Esophagus squamous epithelium (tissue), 4 donors: ENCODE measurements at regions not wholly inside any gene's neighbourhood (a gene's known extent, or its start where the extent isn't known, plus 50 kb on each side); places are given as distances from the start of the nearest gene placed in this dataset.

Source experiments
- POLR2A ChIP-seq, 4 donors: fragments of 450-650 bp; IDR thresholded peaks; one replicate each; pipeline ENCODE4 v1.6.1; 2017; ENCODE audit warnings: antibody characterized with exemption in 4 of 4, mild to moderate bottlenecking in 4 of 4, moderate library complexity in 3 of 4
- TF ChIP-seq, protein P1 (sequence below), 6 experiments: fragments of 450-650 bp in 4 of 6; fragments of 200-600 bp in 2 of 6; sonication (generic) in 2 of 6; IDR thresholded peaks; one replicate each; pipeline ENCODE4 v1.5.1; 2016 to 2019; ENCODE audit warnings: antibody characterized with exemption in 6 of 6, mild to moderate bottlenecking in 4 of 6, moderate library complexity in 4 of 6

DNA sequence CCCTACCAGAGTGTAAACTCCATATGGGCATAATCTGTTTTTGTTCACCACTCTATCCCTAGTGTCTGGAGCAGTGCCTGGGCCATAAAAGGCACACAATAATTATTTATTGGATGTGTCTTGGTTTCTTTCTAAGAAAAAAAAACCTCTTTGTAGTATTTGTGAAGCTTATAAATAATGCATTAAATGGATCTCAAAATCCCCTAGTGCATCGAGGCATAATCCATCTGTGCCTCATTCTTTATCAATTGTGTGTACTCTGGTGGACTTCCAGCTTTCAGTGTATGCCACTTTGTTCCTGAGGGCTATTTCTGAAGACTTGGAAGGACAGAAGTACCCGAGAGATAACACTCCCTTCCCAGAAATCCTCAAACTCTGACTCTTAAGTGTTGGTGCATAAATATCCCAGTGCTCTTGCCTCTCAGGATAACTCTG lies 255.0 kb upstream of the PHYHIPL start:
- no peak for TF ChIP-seq POLR2A (IDR thresholded peaks at IDR 0.05)
- TF ChIP-seq, protein P1, sequence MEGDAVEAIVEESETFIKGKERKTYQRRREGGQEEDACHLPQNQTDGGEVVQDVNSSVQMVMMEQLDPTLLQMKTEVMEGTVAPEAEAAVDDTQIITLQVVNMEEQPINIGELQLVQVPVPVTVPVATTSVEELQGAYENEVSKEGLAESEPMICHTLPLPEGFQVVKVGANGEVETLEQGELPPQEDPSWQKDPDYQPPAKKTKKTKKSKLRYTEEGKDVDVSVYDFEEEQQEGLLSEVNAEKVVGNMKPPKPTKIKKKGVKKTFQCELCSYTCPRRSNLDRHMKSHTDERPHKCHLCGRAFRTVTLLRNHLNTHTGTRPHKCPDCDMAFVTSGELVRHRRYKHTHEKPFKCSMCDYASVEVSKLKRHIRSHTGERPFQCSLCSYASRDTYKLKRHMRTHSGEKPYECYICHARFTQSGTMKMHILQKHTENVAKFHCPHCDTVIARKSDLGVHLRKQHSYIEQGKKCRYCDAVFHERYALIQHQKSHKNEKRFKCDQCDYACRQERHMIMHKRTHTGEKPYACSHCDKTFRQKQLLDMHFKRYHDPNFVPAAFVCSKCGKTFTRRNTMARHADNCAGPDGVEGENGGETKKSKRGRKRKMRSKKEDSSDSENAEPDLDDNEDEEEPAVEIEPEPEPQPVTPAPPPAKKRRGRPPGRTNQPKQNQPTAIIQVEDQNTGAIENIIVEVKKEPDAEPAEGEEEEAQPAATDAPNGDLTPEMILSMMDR (IDR thresholded peaks at IDR 0.05): no peak
